ENCODE measurements at regions not wholly inside any gene's neighbourhood (a gene's known extent, or its start where the extent isn't known, plus 50 kb on each side); places are given as distances from the start of the nearest gene placed in this dataset.

GRCh38 chr16:14325502-14326401 lies 254.6 kb downstream of the MRTFB start:
- no peak overlapping the region for H4K8ac ChIP-seq (ENCODE audit: low read depth, low read length)

GRCh38 chr16:14324581-14324980 lies 253.5 kb downstream of the MRTFB start:
- no peak overlapping the region for H2BK12ac ChIP-seq (ENCODE audit: low read length)

More at GRCh38 chr16:14325502-14326401, 254.6 kb downstream of the MRTFB start:
- H3K9ac ChIP-seq (ENCODE audit: low read length), result no peak overlapping the region
- peak overlapping the region; percentile 24 for H3K4ac ChIP-seq (ENCODE audit: low read depth, low read length)
- H3K4me3 ChIP-seq (ENCODE audit: low read depth, low read length), result no peak overlapping the region
- H2BK5ac ChIP-seq (ENCODE audit: low read depth, low read length, poor library complexity), result no peak overlapping the region
- WGBS (ENCODE audit: extremely low coverage, insufficient coverage, insufficient read length), result no CpG with 5 or more reads among the region's 16 CpGs
- no peak overlapping the region for H2BK12ac ChIP-seq (ENCODE audit: low read length)
- no peak overlapping the region for H2AK5ac ChIP-seq (ENCODE audit: low read length)
- H3K27ac ChIP-seq (ENCODE audit: low read depth, low read length), result no peak overlapping the region
- no peak overlapping the region for H3K4me2 ChIP-seq (ENCODE audit: low read length)
- no peak overlapping the region for H2BK120ac ChIP-seq (ENCODE audit: insufficient read depth, low read length, poor library complexity)
- H3K23ac ChIP-seq (ENCODE audit: low read length), result no peak overlapping the region
- no peaks in the 10 kb centered on the region for H3K4me1 ChIP-seq (ENCODE audit: control insufficient read depth in 1 of 2, insufficient read depth in 2 of 2, low read length in 2 of 2)
- H3K27me3 ChIP-seq (ENCODE audit: insufficient read depth, low read length), result no peaks in the 10 kb centered on the region
- no peak overlapping the region for H4K12ac ChIP-seq (ENCODE audit: low read depth, low read length)
- H3K14ac ChIP-seq (ENCODE audit: low read length), result no peak overlapping the region
- no peak for DNase-seq
- no peaks in the 10 kb centered on the region for H3K79me1 ChIP-seq (ENCODE audit: low read length)
- peaks cover 2% of the 10 kb centered on the region for H3K9me3 ChIP-seq (ENCODE audit: insufficient read depth, low read depth, low read length)
- H3K36me3 ChIP-seq (ENCODE audit: control insufficient read depth in 1 of 2, insufficient read depth in 2 of 2, low read length in 2 of 2), result peaks cover 10 to 11% of the 10 kb centered on the region in 2 experiments
- no peaks in the 10 kb centered on the region for H3K79me2 ChIP-seq (ENCODE audit: control insufficient read depth, insufficient read depth, low read length, poor library complexity)
- H4K91ac ChIP-seq (ENCODE audit: low read depth, low read length), result no peak overlapping the region
- no peak overlapping the region for H3K18ac ChIP-seq (ENCODE audit: low read length)
- no peak overlapping the region for H2AFZ ChIP-seq (ENCODE audit: insufficient read depth, low read length, poor library complexity)

GRCh38 chr16:14322186-14322585 lies 251.1 kb downstream of the MRTFB start:
- H2BK120ac ChIP-seq (ENCODE audit: insufficient read depth, low read length, poor library complexity), result no peak overlapping the region
- H4K91ac ChIP-seq (ENCODE audit: low read depth, low read length), result no peak overlapping the region
- H2BK12ac ChIP-seq (ENCODE audit: low read length), result no peak overlapping the region
- no peak overlapping the region for H2BK5ac ChIP-seq (ENCODE audit: low read depth, low read length, poor library complexity)
- H4K8ac ChIP-seq (ENCODE audit: low read depth, low read length), result no peak overlapping the region
- no peak overlapping the region for H3K9ac ChIP-seq (ENCODE audit: low read length)
- no CpG with 5 or more reads among the region's 9 CpGs for WGBS (ENCODE audit: extremely low coverage, insufficient coverage, insufficient read length)
- no peak overlapping the region for H2AK5ac ChIP-seq (ENCODE audit: low read length)
- no peaks in the 10 kb centered on the region for H3K4me1 ChIP-seq (ENCODE audit: control insufficient read depth in 1 of 2, insufficient read depth in 2 of 2, low read length in 2 of 2)
- H3K9me3 ChIP-seq (ENCODE audit: insufficient read depth, low read depth, low read length), result no peaks in the 10 kb centered on the region
- H3K27ac ChIP-seq (ENCODE audit: low read depth, low read length), result no peak overlapping the region
- no peak overlapping the region for H3K23ac ChIP-seq (ENCODE audit: low read length)
- H4K12ac ChIP-seq (ENCODE audit: low read depth, low read length), result no peak overlapping the region
- no peak overlapping the region for H3K4ac ChIP-seq (ENCODE audit: low read depth, low read length)
- H3K18ac ChIP-seq (ENCODE audit: low read length), result no peak overlapping the region
- DNase-seq, result no peak
- no peak overlapping the region for H3K4me2 ChIP-seq (ENCODE audit: low read length)
- no peaks in the 10 kb centered on the region for H3K27me3 ChIP-seq (ENCODE audit: insufficient read depth, low read length)
- H3K14ac ChIP-seq (ENCODE audit: low read length), result no peak overlapping the region
- H2AFZ ChIP-seq (ENCODE audit: insufficient read depth, low read length, poor library complexity), result no peak overlapping the region
- no peak overlapping the region for H3K4me3 ChIP-seq (ENCODE audit: low read depth, low read length)
- H3K36me3 ChIP-seq (ENCODE audit: control insufficient read depth in 1 of 2, insufficient read depth in 2 of 2, low read length in 2 of 2), result peaks cover 5 to 6% of the 10 kb centered on the region in 2 experiments
- no peaks in the 10 kb centered on the region for H3K79me2 ChIP-seq (ENCODE audit: control insufficient read depth, insufficient read depth, low read length, poor library complexity)
- no peaks in the 10 kb centered on the region for H3K79me1 ChIP-seq (ENCODE audit: low read length)

More at GRCh38 chr16:14324581-14324980, 253.5 kb downstream of the MRTFB start:
- no CpG with 5 or more reads among the region's 7 CpGs for WGBS (ENCODE audit: extremely low coverage, insufficient coverage, insufficient read length)
- Histone ChIP-seq H3K4me3 (ENCODE audit: low read depth, low read length) (no peak overlapping the region), H3K4me1 (ENCODE audit: control insufficient read depth in 1 of 2, insufficient read depth in 2 of 2, low read length in 2 of 2) (no peaks in the 10 kb centered on the region), H3K4ac (ENCODE audit: low read depth, low read length) (no peak overlapping the region), H3K23ac (ENCODE audit: low read length) (no peak overlapping the region), H3K27me3 (ENCODE audit: insufficient read depth, low read length) (no peaks in the 10 kb centered on the region), H4K12ac (ENCODE audit: low read depth, low read length) (no peak overlapping the region), H3K79me1 (ENCODE audit: low read length) (no peaks in the 10 kb centered on the region), H4K91ac (ENCODE audit: low read depth, low read length) (no peak overlapping the region), H3K4me2 (ENCODE audit: low read length) (no peak overlapping the region), H3K9me3 (ENCODE audit: insufficient read depth, low read depth, low read length) (peaks cover 2% of the 10 kb centered on the region), H2BK120ac (ENCODE audit: insufficient read depth, low read length, poor library complexity) (no peak overlapping the region), H3K18ac (ENCODE audit: low read length) (no peak overlapping the region), H3K79me2 (ENCODE audit: control insufficient read depth, insufficient read depth, low read length, poor library complexity) (no peaks in the 10 kb centered on the region), H3K27ac (ENCODE audit: low read depth, low read length) (no peak overlapping the region), H4K8ac (ENCODE audit: low read depth, low read length) (no peak overlapping the region), H3K36me3 (ENCODE audit: control insufficient read depth in 1 of 2, insufficient read depth in 2 of 2, low read length in 2 of 2) (peaks cover 10 to 13% of the 10 kb centered on the region in 2 experiments), H2AK5ac (ENCODE audit: low read length) (no peak overlapping the region), H3K14ac (ENCODE audit: low read length) (no peak overlapping the region), H2AFZ (ENCODE audit: insufficient read depth, low read length, poor library complexity) (no peak overlapping the region), H2BK5ac (ENCODE audit: low read depth, low read length, poor library complexity) (no peak overlapping the region), H3K9ac (ENCODE audit: low read length) (no peak overlapping the region)
- DNase-seq, result peak; percentile 39 to 93

GRCh38 chr16:14321542-14321941 lies 250.4 kb downstream of the MRTFB start:
- no peak overlapping the region for H2AFZ ChIP-seq (ENCODE audit: insufficient read depth, low read length, poor library complexity)
- H2BK12ac ChIP-seq (ENCODE audit: low read length), result no peak overlapping the region
- H3K79me1 ChIP-seq (ENCODE audit: low read length), result no peaks in the 10 kb centered on the region
- no CpG with 5 or more reads among the region's 6 CpGs for WGBS (ENCODE audit: extremely low coverage, insufficient coverage, insufficient read length)
- peaks cover 4 to 5% of the 10 kb centered on the region in 2 experiments for H3K36me3 ChIP-seq (ENCODE audit: control insufficient read depth in 1 of 2, insufficient read depth in 2 of 2, low read length in 2 of 2)
- no peak overlapping the region for H2BK5ac ChIP-seq (ENCODE audit: low read depth, low read length, poor library complexity)
- DNase-seq, result no peak
- H3K23ac ChIP-seq (ENCODE audit: low read length), result no peak overlapping the region
- no peak overlapping the region for H3K4me3 ChIP-seq (ENCODE audit: low read depth, low read length)
- H3K9me3 ChIP-seq (ENCODE audit: insufficient read depth, low read depth, low read length), result no peaks in the 10 kb centered on the region
- no peaks in the 10 kb centered on the region for H3K79me2 ChIP-seq (ENCODE audit: control insufficient read depth, insufficient read depth, low read length, poor library complexity)
- H4K91ac ChIP-seq (ENCODE audit: low read depth, low read length), result no peak overlapping the region
- no peaks in the 10 kb centered on the region for H3K27me3 ChIP-seq (ENCODE audit: insufficient read depth, low read length)
- no peak overlapping the region for H3K14ac ChIP-seq (ENCODE audit: low read length)
- no peak overlapping the region for H4K8ac ChIP-seq (ENCODE audit: low read depth, low read length)
- H3K27ac ChIP-seq (ENCODE audit: low read depth, low read length), result no peak overlapping the region
- H3K4me1 ChIP-seq (ENCODE audit: control insufficient read depth in 1 of 2, insufficient read depth in 2 of 2, low read length in 2 of 2), result no peaks in the 10 kb centered on the region
- H2AK5ac ChIP-seq (ENCODE audit: low read length), result no peak overlapping the region
- H3K18ac ChIP-seq (ENCODE audit: low read length), result no peak overlapping the region
- H2BK120ac ChIP-seq (ENCODE audit: insufficient read depth, low read length, poor library complexity), result no peak overlapping the region
- H3K4me2 ChIP-seq (ENCODE audit: low read length), result no peak overlapping the region
- H4K12ac ChIP-seq (ENCODE audit: low read depth, low read length), result no peak overlapping the region
- no peak overlapping the region for H3K4ac ChIP-seq (ENCODE audit: low read depth, low read length)
- H3K9ac ChIP-seq (ENCODE audit: low read length), result no peak overlapping the region

All from trophoblast cell (in vitro differentiated cells and primary cell).